GM23338 (cell line): ENCODE measurements at regions not wholly inside any gene's neighbourhood (a gene's known extent, or its start where the extent isn't known, plus 50 kb on each side); places are given as distances from the start of the nearest gene placed in this dataset.

ENCODE experiments used
- ATAC-seq: fragments of 200-7000 bp; cut with Tn5 transposase; 3 replicates; pipeline ENCODE4 v1.9.1; 2020
- DNase-seq: peaks from one replicate; pipeline ENCODE4 v3.0.0-alpha.2; 2015; ENCODE audit warnings: low spot score
- H2AFZ ChIP-seq: fragments of 200-600 bp; sonication (generic); 2 replicates; pipeline ENCODE4 v1.8.0; 2016; ENCODE audit warnings: antibody characterized with exemption, mild to moderate bottlenecking, moderate library complexity
- H3F3A ChIP-seq: fragments of 200-600 bp; sonication (generic); replicated peaks from 2 replicates; pipeline ENCODE4 v1.8.0; 2017; ENCODE audit warnings: antibody characterized with exemption, mixed run types, low read depth
- H3K27ac ChIP-seq: fragments of 200-600 bp; sonication (generic); 2 replicates; pipeline ENCODE4 v1.6.1; 2016; ENCODE audit warnings: low read depth
- H3K27me3 ChIP-seq: fragments of 200-600 bp; sonication (generic); 2 replicates; pipeline ENCODE4 v1.8.0; 2016; ENCODE audit warnings: mild to moderate bottlenecking, mixed run types, moderate library complexity; ENCODE audit not compliant: insufficient read depth
- H3K36me3 ChIP-seq: fragments of 200-600 bp; sonication (generic); 2 replicates; pipeline ENCODE4 v1.8.0; 2016; ENCODE audit warnings: mild to moderate bottlenecking; ENCODE audit not compliant: insufficient read depth
- H3K4me1 ChIP-seq: fragments of 200-600 bp; sonication (generic); 2 replicates; pipeline ENCODE4 v1.8.0; 2016; ENCODE audit warnings: mild to moderate bottlenecking, moderate library complexity; ENCODE audit not compliant: insufficient read depth
- H3K4me2 ChIP-seq: fragments of 200-600 bp; sonication (generic); 2 replicates; pipeline ENCODE4 v1.7.1; 2017; ENCODE audit warnings: mixed run types
- H3K4me3 ChIP-seq: fragments of 200-600 bp; sonication (generic); 2 replicates; pipeline ENCODE4 v1.6.1; 2016; ENCODE audit warnings: mixed run types
- H3K79me2 ChIP-seq: fragments of 200-600 bp; sonication (generic); replicated peaks from 2 replicates; pipeline ENCODE4 v1.8.0; 2017; ENCODE audit warnings: mild to moderate bottlenecking; ENCODE audit not compliant: insufficient read depth
- H3K9me2 ChIP-seq: fragments of 200-600 bp; sonication (generic); 2 replicates; pipeline ENCODE4 v1.8.0; 2017; ENCODE audit not compliant: insufficient read depth
- H4K20me1 ChIP-seq: fragments of 200-600 bp; sonication (generic); replicated peaks from 2 replicates; pipeline ENCODE4 v1.8.0; 2017; ENCODE audit warnings: mild to moderate bottlenecking; ENCODE audit not compliant: insufficient read depth
- H3K27ac Mint-ChIP-seq: 2 replicates; pipeline ENCODE4 v1.8.0; 2020; ENCODE audit warnings: inconsistent platforms, mild to moderate bottlenecking, moderate library complexity, mixed read lengths
- H3K27me3 Mint-ChIP-seq: 3 replicates; pipeline ENCODE4 v1.8.0; 2022; ENCODE audit warnings: low read depth, mild to moderate bottlenecking, moderate library complexity, mixed read lengths, inconsistent platforms; ENCODE audit not compliant: insufficient read depth, poor library complexity
- H3K36me3 Mint-ChIP-seq: 3 replicates; pipeline ENCODE4 v1.8.0; 2021; ENCODE audit warnings: low read depth, mild to moderate bottlenecking, inconsistent platforms, moderate library complexity, mixed read lengths
- H3K4me1 Mint-ChIP-seq: 3 replicates; pipeline ENCODE4 v1.8.0; 2020; ENCODE audit warnings: mild to moderate bottlenecking, inconsistent platforms, mixed read lengths
- H3K4me3 Mint-ChIP-seq: 3 replicates; pipeline ENCODE4 v1.8.0; 2021; ENCODE audit warnings: moderate library complexity, mild to moderate bottlenecking, inconsistent platforms, mixed read lengths
- H3K9me3 Mint-ChIP-seq: 3 replicates; pipeline ENCODE4 v1.8.0; 2020; ENCODE audit warnings: moderate library complexity, mild to moderate bottlenecking, inconsistent platforms, mixed read lengths
- CREB1 ChIP-seq: fragments of 250-450 bp; sonication (Bioruptor Pico); IDR thresholded peaks from 2 replicates; pipeline ENCODE4 v1.5.0; 2020; ENCODE audit warnings: low read depth, mild to moderate bottlenecking, moderate library complexity
- CTCF ChIP-seq, 2 experiments: fragments of 200-600 bp in 1 of 2; sonication (generic) in 1 of 2; conservative IDR thresholded peaks; 2 replicates each; pipeline versions ENCODE4 v1.5.1 to v1.6.1; 2016 to 2017; ENCODE audit warnings: antibody characterized with exemption in 2 of 2, low read depth in 2 of 2, mild to moderate bottlenecking in 2 of 2, moderate library complexity in 1 of 2
- ETS1 ChIP-seq: IDR thresholded peaks from 2 replicates; pipeline ENCODE4 v1.6.1; 2016; ENCODE audit warnings: antibody characterized with exemption
- EZH2 ChIP-seq: fragments of 200-600 bp; sonication (generic); IDR thresholded peaks from one replicate; pipeline ENCODE4 v1.8.0; 2017; ENCODE audit warnings: antibody characterized with exemption, mild to moderate bottlenecking, low read depth; ENCODE audit not compliant: unreplicated experiment
- EZH2phosphoT487 ChIP-seq: fragments of 200-600 bp; sonication (generic); IDR thresholded peaks from one replicate; pipeline ENCODE4 v1.8.1; 2018; ENCODE audit warnings: antibody characterized with exemption; ENCODE audit not compliant: unreplicated experiment
- JUNB ChIP-seq: IDR thresholded peaks from one replicate; pipeline ENCODE4 v1.6.1; 2016; ENCODE audit warnings: antibody characterized with exemption; ENCODE audit not compliant: unreplicated experiment
- NANOG ChIP-seq: IDR thresholded peaks from 2 replicates; pipeline ENCODE4 v1.6.1; 2016; ENCODE audit warnings: antibody characterized with exemption, borderline replicate concordance
- POLR2AphosphoS5 ChIP-seq: IDR thresholded peaks from 2 replicates; pipeline ENCODE4 v1.6.1; 2016; ENCODE audit warnings: antibody characterized with exemption, low read depth
- REST ChIP-seq: IDR thresholded peaks from one replicate; pipeline ENCODE4 v1.6.1; 2018; ENCODE audit warnings: antibody characterized with exemption; ENCODE audit not compliant: unreplicated experiment
- STAT1 ChIP-seq: IDR thresholded peaks from one replicate; pipeline ENCODE4 v1.6.1; 2016; ENCODE audit warnings: antibody characterized with exemption; ENCODE audit not compliant: unreplicated experiment
- ZNF114 ChIP-seq: fragments of 250-450 bp; sonication (Bioruptor Pico); IDR thresholded peaks from 2 replicates; pipeline ENCODE4 v1.5.0; 2020; ENCODE audit warnings: mild to moderate bottlenecking, moderate library complexity
- ZNF331 ChIP-seq: fragments of 250-450 bp; sonication (Bioruptor Pico); IDR thresholded peaks from 2 replicates; pipeline ENCODE4 v1.5.0; 2020; ENCODE audit warnings: low read depth, mild to moderate bottlenecking, moderate library complexity
- ZNF462 ChIP-seq: fragments of 250-450 bp; sonication (Bioruptor Pico); IDR thresholded peaks from 2 replicates; pipeline ENCODE4 v1.5.0; 2020; ENCODE audit warnings: mild to moderate bottlenecking, moderate library complexity

- Mint-ChIP-seq H3K9me3 (peaks cover 12% of the 10 kb centered on the region), H3K36me3 (0 out of 3 replicates have a peak, but pooled peaks cover 4% of the 10 kb centered on the region), H3K4me3 (no peak overlapping the region), H3K27me3 (peaks cover 19% of the 10 kb centered on the region), H3K27ac (no peak overlapping the region), H3K4me1 (peaks cover 21% of the 10 kb centered on the region)
- Histone ChIP-seq H3K27ac (no peak overlapping the region), H3F3A (0 out of 2 replicates have a peak, but pooled peaks cover 4% of the 10 kb centered on the region), H3K9me2 (no peaks in the 10 kb centered on the region), H3K4me3 (no peak overlapping the region), H3K79me2 (no peaks in the 10 kb centered on the region), H4K20me1 (no peaks in the 10 kb centered on the region), H3K36me3 (no peaks in the 10 kb centered on the region), H3K4me1 (no peaks in the 10 kb centered on the region; the same call in 1 of the 2 replicates), H3K4me2 (no peak overlapping the region), H3K27me3 (no peaks in the 10 kb centered on the region), H2AFZ (no peak overlapping the region)
- DNase-seq (no peak), ATAC-seq (no peak)
- TF ChIP-seq REST (no peak), CREB1 (CRISPR knock-in tag) (no peak), EZH2phosphoT487 (no peak), JUNB (no peak), POLR2AphosphoS5 (no peak), CTCF (conservative IDR thresholded peaks at IDR 0.05; ENCODE audit: low read depth in 2 of 2) (no peak), EZH2 (no peak), ETS1 (no peak), STAT1 (no peak), ZNF331 (CRISPR knock-in tag) (no peak), ZNF462 (CRISPR knock-in tag) (no peak), ZNF114 (no peak), NANOG (no peak)
Measured at GRCh38 chr9:129356871-129357772, 179.1 kb upstream of the IER5L start.
